SK-MEL-5 (cell line): ENCODE measurements at regions not wholly inside any gene's neighbourhood (a gene's known extent, or its start where the extent isn't known, plus 50 kb on each side); places are given as distances from the start of the nearest gene placed in this dataset.
"Not testable (repeated sequence)": the region's sequence is repeated elsewhere in the genome, so short reads cannot be mapped to it uniquely, and the experiment has no call there.

Source experiments
- DNase-seq: peaks from one replicate; pipeline ENCODE4 v3.0.0-alpha.2; 2016; ENCODE audit warnings: low read depth, low spot score
- in situ Hi-C: cut with HindIII; loops from 2 replicates; pipeline ENCODE4 v1.10.0; 2016; ENCODE audit warnings: low sequenced_read_pairs, high pct_unique_total_duplicates, low pct_unique_long_range_greater_than_20kb

DNA sequence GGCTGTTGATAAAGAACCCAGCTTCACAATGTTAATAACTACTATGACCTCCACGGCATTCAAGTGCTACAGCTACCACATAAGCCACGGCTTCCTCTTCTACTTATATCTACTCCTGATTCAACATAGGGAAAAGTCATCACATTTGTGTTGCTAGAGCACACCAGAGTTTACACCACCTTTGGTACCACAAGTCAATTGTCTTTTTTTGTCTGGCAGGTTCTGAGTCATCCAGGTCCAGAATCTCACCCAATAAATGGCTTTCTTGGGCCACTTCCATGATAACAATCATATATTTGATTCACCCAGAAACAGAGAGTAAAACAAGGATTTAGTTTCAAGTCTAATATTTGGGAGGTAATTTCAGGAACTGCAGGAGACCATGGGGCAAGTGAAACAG lies 480.2 kb downstream of the TMX3 start:
- no peak for DNase-seq
- in situ Hi-C loops = no loop called here

DNA sequence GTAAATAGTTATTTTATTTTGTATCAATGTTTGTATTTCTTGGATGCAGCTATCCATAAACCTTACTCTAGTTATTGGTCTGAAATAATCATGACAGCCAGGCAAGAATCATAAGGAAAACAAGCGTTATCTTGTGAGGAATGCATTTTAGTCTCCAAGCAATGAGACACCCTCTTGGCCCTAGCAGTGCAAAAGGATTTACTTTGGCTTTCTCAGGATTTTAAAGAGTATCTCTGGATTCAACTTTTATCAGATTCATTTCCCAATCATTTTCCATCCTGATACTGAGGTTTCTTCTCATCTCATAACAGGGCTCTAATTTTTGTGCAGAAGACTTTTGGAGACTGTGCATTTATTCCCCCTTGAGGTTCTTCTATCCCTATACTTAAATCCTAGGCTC lies 480.8 kb downstream of the TMX3 start:
- in situ Hi-C loops = no loop called here
- DNase-seq = no peak

DNA sequence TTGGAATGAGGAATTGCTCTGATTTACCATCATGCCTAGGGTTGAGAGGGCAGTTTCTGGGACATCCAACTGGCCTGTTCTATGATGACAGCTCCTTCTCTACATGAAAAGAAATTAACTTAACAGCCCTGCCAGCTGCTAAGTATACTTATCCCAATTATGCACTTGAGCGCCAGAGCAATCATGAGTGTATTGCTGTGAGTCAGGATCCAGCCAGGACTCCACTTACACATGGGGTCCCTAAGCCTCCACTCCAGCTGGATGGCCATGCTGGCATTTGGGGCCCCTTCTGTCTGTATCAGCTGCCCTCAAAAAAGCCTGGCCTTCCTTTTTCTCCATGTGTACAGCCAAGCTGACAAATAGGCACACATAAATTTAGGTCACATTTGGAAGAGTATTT lies 481.9 kb downstream of the TMX3 start:
- in situ Hi-C loops = no loop called here

DNA sequence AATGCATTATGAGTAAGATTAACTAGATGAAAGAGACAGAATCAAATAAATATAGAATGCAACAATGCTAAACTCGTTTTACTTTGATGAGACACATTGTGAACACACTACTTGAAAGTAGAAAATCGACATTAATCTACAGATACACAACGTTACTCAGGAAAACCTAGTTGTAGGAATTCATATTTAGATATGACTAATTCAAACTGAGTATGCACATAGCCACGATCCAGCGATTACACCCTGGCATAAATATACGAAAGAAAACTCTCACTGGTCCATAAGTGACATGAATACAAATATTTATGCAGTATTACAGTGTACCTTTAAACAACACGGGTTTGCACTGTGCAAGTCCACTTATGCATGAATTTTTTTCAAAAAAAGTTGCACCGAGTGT lies 485.6 kb downstream of the TMX3 start:
- no peak for DNase-seq
- in situ Hi-C loops = no loop called here

More for the DNA sequence above, 481.9 kb downstream of the TMX3 start:
- no peak for DNase-seq

- DNase-seq = no peak
- in situ Hi-C loops = no loop called here
Observed at GRCh38 chr18:68221111-68221724, 493.7 kb downstream of the TMX3 start.

DNA sequence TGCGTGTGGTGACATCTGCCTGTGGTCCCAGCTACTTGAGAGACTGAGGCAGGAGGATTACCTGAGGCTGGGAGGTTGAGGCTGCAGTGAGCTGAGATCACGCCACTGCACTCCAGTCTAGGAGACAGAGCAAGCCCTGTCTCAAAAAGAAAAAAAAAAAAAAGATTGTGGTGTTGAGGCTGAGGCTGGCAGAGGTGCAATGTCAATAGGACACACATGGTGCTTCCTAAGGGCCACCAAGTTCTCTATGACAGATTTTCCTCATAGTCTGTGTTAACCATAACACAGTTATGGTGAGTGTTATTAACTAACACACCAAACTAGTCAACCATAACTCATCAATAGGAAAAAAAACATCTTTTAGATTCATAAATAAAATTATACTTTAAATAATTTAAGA lies 494.4 kb downstream of the TMX3 start:
- in situ Hi-C loops = no loop called here
- DNase-seq = no peak

- DNase-seq = no peak
- in situ Hi-C loops = no loop called here
Observed at GRCh38 chr18:68219872-68220271, 495.0 kb downstream of the TMX3 start.

DNA sequence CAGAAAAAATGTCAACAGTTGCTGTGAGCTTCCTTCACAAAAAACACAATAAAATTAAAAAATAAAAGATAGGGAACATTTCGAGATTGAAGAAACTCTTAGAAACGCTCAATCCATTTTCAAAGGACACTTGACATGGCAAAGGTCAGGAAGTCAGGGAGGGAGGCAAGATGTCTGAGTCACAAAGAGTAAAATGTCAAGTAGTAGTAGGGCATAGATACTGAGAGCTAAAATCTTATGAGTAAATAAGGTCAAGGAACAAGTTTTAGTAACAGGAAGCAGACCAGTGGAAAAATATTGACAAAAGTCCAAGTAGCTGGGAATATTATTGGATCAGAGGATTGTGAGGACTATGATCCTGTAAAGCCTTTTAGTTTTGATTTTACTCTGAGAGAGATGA lies 495.6 kb downstream of the TMX3 start:
- in situ Hi-C loops = no loop called here
- DNase-seq = no peak

DNA sequence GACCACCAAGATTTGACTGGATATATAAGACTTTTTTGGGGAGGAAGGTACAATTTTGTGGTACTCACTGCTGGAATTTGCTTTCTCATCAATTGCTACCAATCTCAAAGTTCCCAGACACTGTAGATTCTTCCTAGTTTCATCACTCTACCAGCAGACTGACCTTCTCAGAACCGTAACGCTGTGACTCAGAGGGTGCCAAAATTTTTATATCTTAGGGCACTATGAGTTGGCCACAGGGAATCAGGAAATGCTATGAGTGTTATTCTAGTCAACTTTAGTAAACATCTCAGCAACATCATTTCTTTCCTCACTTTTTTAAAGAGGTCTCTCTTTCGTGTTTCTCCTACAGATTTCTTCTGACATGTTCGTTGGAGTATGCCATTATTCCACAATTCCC lies 499.0 kb downstream of the TMX3 start:
- in situ Hi-C loops = no loop called here
- no peak for DNase-seq

GRCh38 chr18:68186039-68186438 lies 528.9 kb downstream of the TMX3 start:
- no peak for DNase-seq
- in situ Hi-C loops = no loop called here

- in situ Hi-C loops = no loop called here
- no peak for DNase-seq
Observed at GRCh38 chr18:68181956-68182355, 533.0 kb downstream of the TMX3 start.

GRCh38 chr18:68179811-68180210 lies 535.1 kb downstream of the TMX3 start:
- no peak for DNase-seq
- in situ Hi-C loops = no loop called here

GRCh38 chr18:68178921-68179320 lies 536.0 kb downstream of the TMX3 start:
- in situ Hi-C loops = no loop called here
- DNase-seq = no peak

GRCh38 chr18:68177807-68178702 lies 536.9 kb downstream of the TMX3 start:
- DNase-seq = no peak
- in situ Hi-C loops = no loop called here

GRCh38 chr18:68176901-68177300 lies 538.0 kb downstream of the TMX3 start:
- DNase-seq = no peak
- in situ Hi-C loops = no loop called here

GRCh38 chr18:68172842-68173549 lies 541.9 kb downstream of the TMX3 start:
- DNase-seq = peak; percentile 55
- in situ Hi-C loops = no loop called here

GRCh38 chr18:68164909-68165308 lies 550.0 kb downstream of the TMX3 start:
- no peak for DNase-seq
- in situ Hi-C loops = no loop called here

GRCh38 chr18:68153821-68154220 lies 561.1 kb downstream of the TMX3 start:
- in situ Hi-C loops, DNase-seq: not testable (repeated sequence)

DNA sequence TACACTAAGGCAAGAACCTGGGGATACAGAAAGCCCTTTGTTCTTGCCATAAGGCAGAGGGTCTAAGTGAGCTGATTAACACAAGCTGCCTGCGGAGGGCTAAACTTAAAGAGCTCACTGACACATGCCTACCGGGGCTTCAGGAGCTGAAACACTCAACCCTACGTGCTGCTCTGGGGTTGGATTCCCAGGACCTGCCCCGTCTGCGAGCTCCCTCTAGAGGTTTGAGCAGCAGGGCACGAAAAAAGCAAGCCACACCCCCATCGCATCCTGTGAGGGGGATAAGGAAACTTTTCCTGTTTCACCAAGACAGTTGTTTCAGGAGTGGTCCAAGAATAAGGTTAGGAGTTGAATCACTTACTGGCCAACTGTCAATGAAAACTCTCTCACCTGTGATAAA lies 562.1 kb downstream of the TMX3 start:
- in situ Hi-C loops = no loop called here
- DNase-seq = peak; percentile 58
